Testis (tissue), 2 donors: ENCODE measurements at regions not wholly inside any gene's neighbourhood (a gene's known extent, or its start where the extent isn't known, plus 50 kb on each side); places are given as distances from the start of the nearest gene placed in this dataset.

Experiments used
- CTCF ChIP-seq, 3 experiments: fragments of 450-650 bp in 2 of 3; fragments of 200-600 bp in 1 of 3; sonication (generic) in 1 of 3; IDR thresholded peaks; one replicate each; pipeline ENCODE4 v1.5.1; 2016 to 2019; ENCODE audit warnings: antibody characterized with exemption in 3 of 3, mild to moderate bottlenecking in 2 of 3, moderate library complexity in 1 of 3
- POLR2A ChIP-seq: fragments of 450-650 bp; IDR thresholded peaks from one replicate; pipeline ENCODE4 v1.6.1; 2017; ENCODE audit warnings: antibody characterized with exemption, mild to moderate bottlenecking, moderate library complexity

GRCh38 chr5:100252944-100253343 lies 282.2 kb upstream of the FAM174A start:
- TF ChIP-seq CTCF (IDR thresholded peaks at IDR 0.05) (no peak), POLR2A (no peak)
